Activated CD4-positive, alpha-beta T cell treated with anti-CD3 and anti-CD28 coated beads, Interleukin-2, amount 50 U/mL, for 16 hours (primary cell): ENCODE measurements at regions not wholly inside any gene's neighbourhood (a gene's known extent, or its start where the extent isn't known, plus 50 kb on each side); places are given as distances from the start of the nearest gene placed in this dataset.
"Not testable (repeated sequence)": the region's sequence is repeated elsewhere in the genome, so short reads cannot be mapped to it uniquely, and the experiment has no call there.

Experiments
- DNase-seq: peaks from one replicate; pipeline ENCODE4 v3.0.0-alpha.2; 2020

- DNase-seq: no peak
Observed at GRCh38 chr2:133624551-133624950, 56.3 kb upstream of the NCKAP5 start.

- no peak for DNase-seq
Observed at GRCh38 chr2:133627741-133628140, 59.5 kb upstream of the NCKAP5 start.

GRCh38 chr2:133633309-133633708, 65.0 kb upstream of the NCKAP5 start:
- no peak for DNase-seq

- DNase-seq: no peak
Observed at GRCh38 chr2:133633881-133634409, 65.7 kb upstream of the NCKAP5 start.

GRCh38 chr2:133635131-133635530, 66.9 kb upstream of the NCKAP5 start:
- DNase-seq: no peak

- no peak for DNase-seq
Observed at GRCh38 chr2:133636287-133636686, 68.0 kb upstream of the NCKAP5 start.

- no peak for DNase-seq
Observed at GRCh38 chr2:133640103-133640502, 71.8 kb upstream of the NCKAP5 start.

GRCh38 chr2:133641497-133641896, 73.2 kb upstream of the NCKAP5 start:
- DNase-seq: no peak

GRCh38 chr2:133641942-133642725, 73.9 kb upstream of the NCKAP5 start:
- DNase-seq: no peak

- DNase-seq: no peak
Observed at GRCh38 chr2:133642791-133643191, 74.5 kb upstream of the NCKAP5 start.

GRCh38 chr2:133643863-133644262, 75.6 kb upstream of the NCKAP5 start:
- DNase-seq: no peak

GRCh38 chr2:133644846-133645245, 76.6 kb upstream of the NCKAP5 start:
- no peak for DNase-seq

- not testable (repeated sequence) for DNase-seq
Observed at GRCh38 chr2:133647386-133647785, 79.1 kb upstream of the NCKAP5 start.

GRCh38 chr2:133651861-133652260, 83.6 kb upstream of the NCKAP5 start:
- DNase-seq: no peak

GRCh38 chr2:133652398-133652797, 84.1 kb upstream of the NCKAP5 start:
- DNase-seq: no peak

- DNase-seq: no peak
Observed at GRCh38 chr2:133653056-133653455, 84.8 kb upstream of the NCKAP5 start.

- no peak for DNase-seq
Observed at GRCh38 chr2:133654949-133655348, 86.7 kb upstream of the NCKAP5 start.

GRCh38 chr2:133655610-133656009, 87.3 kb upstream of the NCKAP5 start:
- DNase-seq: no peak

GRCh38 chr2:133657591-133657990, 89.3 kb upstream of the NCKAP5 start:
- no peak for DNase-seq

- no peak for DNase-seq
Observed at GRCh38 chr2:133658020-133658903, 90.0 kb upstream of the NCKAP5 start.

GRCh38 chr2:133660510-133660909, 92.2 kb upstream of the NCKAP5 start:
- DNase-seq: no peak

- DNase-seq: no peak
Observed at GRCh38 chr2:133661392-133661791, 93.1 kb upstream of the NCKAP5 start.

GRCh38 chr2:133666621-133667020, 98.4 kb upstream of the NCKAP5 start:
- no peak for DNase-seq

GRCh38 chr2:133667085-133667484, 98.8 kb upstream of the NCKAP5 start:
- DNase-seq: no peak
